Adrenal gland (tissue), 5 donors: ENCODE measurements at regions not wholly inside any gene's neighbourhood (a gene's known extent, or its start where the extent isn't known, plus 50 kb on each side); places are given as distances from the start of the nearest gene placed in this dataset.

Experiments
- POLR2A ChIP-seq, 2 donors: fragments of 450-650 bp; IDR thresholded peaks; one replicate each; pipeline ENCODE4 v1.6.1; 2017; ENCODE audit warnings: antibody characterized with exemption in 2 of 2, mild to moderate bottlenecking in 2 of 2, moderate library complexity in 1 of 2
- TF ChIP-seq, protein P1 (sequence below), 6 experiments: fragments of 450-650 bp in 4 of 6; fragments of 200-600 bp in 2 of 6; sonication (generic) in 1 of 6; IDR thresholded peaks; 1 replicate in 5 of 6; 2 replicates in 1 of 6; pipeline versions ENCODE4 v1.5.1 to v1.8.0; 2016 to 2021; ENCODE audit warnings: antibody characterized with exemption in 6 of 6, mild to moderate bottlenecking in 2 of 6, moderate library complexity in 1 of 6
- donor health status: DM: no; HTN: no; CAD: no.

GRCh38 chr6:95249175-95249574, 328.2 kb upstream of the MANEA start:
- TF ChIP-seq, protein P1, sequence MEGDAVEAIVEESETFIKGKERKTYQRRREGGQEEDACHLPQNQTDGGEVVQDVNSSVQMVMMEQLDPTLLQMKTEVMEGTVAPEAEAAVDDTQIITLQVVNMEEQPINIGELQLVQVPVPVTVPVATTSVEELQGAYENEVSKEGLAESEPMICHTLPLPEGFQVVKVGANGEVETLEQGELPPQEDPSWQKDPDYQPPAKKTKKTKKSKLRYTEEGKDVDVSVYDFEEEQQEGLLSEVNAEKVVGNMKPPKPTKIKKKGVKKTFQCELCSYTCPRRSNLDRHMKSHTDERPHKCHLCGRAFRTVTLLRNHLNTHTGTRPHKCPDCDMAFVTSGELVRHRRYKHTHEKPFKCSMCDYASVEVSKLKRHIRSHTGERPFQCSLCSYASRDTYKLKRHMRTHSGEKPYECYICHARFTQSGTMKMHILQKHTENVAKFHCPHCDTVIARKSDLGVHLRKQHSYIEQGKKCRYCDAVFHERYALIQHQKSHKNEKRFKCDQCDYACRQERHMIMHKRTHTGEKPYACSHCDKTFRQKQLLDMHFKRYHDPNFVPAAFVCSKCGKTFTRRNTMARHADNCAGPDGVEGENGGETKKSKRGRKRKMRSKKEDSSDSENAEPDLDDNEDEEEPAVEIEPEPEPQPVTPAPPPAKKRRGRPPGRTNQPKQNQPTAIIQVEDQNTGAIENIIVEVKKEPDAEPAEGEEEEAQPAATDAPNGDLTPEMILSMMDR (IDR thresholded peaks at IDR 0.05), result no peak
- no peak for TF ChIP-seq POLR2A (IDR thresholded peaks at IDR 0.05)
